Renal cortex interstitium (tissue), 11 donors: ENCODE measurements at regions not wholly inside any gene's neighbourhood (a gene's known extent, or its start where the extent isn't known, plus 50 kb on each side); places are given as distances from the start of the nearest gene placed in this dataset.
"Not testable (repeated sequence)": the region's sequence is repeated elsewhere in the genome, so short reads cannot be mapped to it uniquely, and the experiment has no call there.

Source experiments
- DNase-seq, 11 donors: peaks; one replicate each; pipeline ENCODE4 v3.0.0-alpha.2; 2013; ENCODE audit warnings: low read depth in 9 of 11, low spot score in 4 of 11; ENCODE audit errors: extremely low read depth in 1 of 11

GRCh38 chr3:59235634-59236012, 185.8 kb upstream of the CFAP20DC start:
- DNase-seq = no peak

GRCh38 chr3:59234884-59235633, 185.2 kb upstream of the CFAP20DC start:
- DNase-seq = no peak

GRCh38 chr3:59230379-59230778, 180.6 kb upstream of the CFAP20DC start:
- DNase-seq = not testable (repeated sequence)

GRCh38 chr3:59213860-59214259, 164.0 kb upstream of the CFAP20DC start:
- no peak for DNase-seq

- peak; percentile 17 to 64 (median 41) for DNase-seq
Measured at GRCh38 chr3:59212128-59212779, 162.4 kb upstream of the CFAP20DC start.

GRCh38 chr3:59210260-59210659, 160.4 kb upstream of the CFAP20DC start:
- DNase-seq = no peak

GRCh38 chr3:59192473-59192872, 142.6 kb upstream of the CFAP20DC start:
- no peak for DNase-seq

GRCh38 chr3:59191651-59192050, 141.8 kb upstream of the CFAP20DC start:
- DNase-seq = no peak

- DNase-seq = no peak
Measured at GRCh38 chr3:59189939-59190338, 140.1 kb upstream of the CFAP20DC start.

GRCh38 chr3:59189526-59189925, 139.7 kb upstream of the CFAP20DC start:
- no peak for DNase-seq

- DNase-seq = no peak
Measured at GRCh38 chr3:59186725-59187124, 136.9 kb upstream of the CFAP20DC start.

GRCh38 chr3:59185591-59186369, 136.0 kb upstream of the CFAP20DC start:
- DNase-seq = peak; percentile 31 to 70 (median 44)

GRCh38 chr3:59180006-59180405, 130.2 kb upstream of the CFAP20DC start:
- DNase-seq = no peak

GRCh38 chr3:59178698-59179097, 128.9 kb upstream of the CFAP20DC start:
- DNase-seq = no peak

- no peak for DNase-seq
Measured at GRCh38 chr3:59171491-59171890, 121.7 kb upstream of the CFAP20DC start.

- DNase-seq = not testable (repeated sequence)
Measured at GRCh38 chr3:59170166-59170565, 120.3 kb upstream of the CFAP20DC start.

- no peak for DNase-seq
Measured at GRCh38 chr3:59167756-59168155, 117.9 kb upstream of the CFAP20DC start.

GRCh38 chr3:59163953-59164352, 114.1 kb upstream of the CFAP20DC start:
- DNase-seq = no peak

GRCh38 chr3:59161048-59161447, 111.2 kb upstream of the CFAP20DC start:
- DNase-seq = no peak

GRCh38 chr3:59160133-59160746, 110.4 kb upstream of the CFAP20DC start:
- DNase-seq = no peak
